ENCODE measurements at regions not wholly inside any gene's neighbourhood (a gene's known extent, or its start where the extent isn't known, plus 50 kb on each side); places are given as distances from the start of the nearest gene placed in this dataset.
A peak's percentile ranks its signal among the peaks of the same experiment; 100 is the strongest.
"Not testable (repeated sequence)": the region's sequence is repeated elsewhere in the genome, so short reads cannot be mapped to it uniquely, and the experiment has no call there.

DNA sequence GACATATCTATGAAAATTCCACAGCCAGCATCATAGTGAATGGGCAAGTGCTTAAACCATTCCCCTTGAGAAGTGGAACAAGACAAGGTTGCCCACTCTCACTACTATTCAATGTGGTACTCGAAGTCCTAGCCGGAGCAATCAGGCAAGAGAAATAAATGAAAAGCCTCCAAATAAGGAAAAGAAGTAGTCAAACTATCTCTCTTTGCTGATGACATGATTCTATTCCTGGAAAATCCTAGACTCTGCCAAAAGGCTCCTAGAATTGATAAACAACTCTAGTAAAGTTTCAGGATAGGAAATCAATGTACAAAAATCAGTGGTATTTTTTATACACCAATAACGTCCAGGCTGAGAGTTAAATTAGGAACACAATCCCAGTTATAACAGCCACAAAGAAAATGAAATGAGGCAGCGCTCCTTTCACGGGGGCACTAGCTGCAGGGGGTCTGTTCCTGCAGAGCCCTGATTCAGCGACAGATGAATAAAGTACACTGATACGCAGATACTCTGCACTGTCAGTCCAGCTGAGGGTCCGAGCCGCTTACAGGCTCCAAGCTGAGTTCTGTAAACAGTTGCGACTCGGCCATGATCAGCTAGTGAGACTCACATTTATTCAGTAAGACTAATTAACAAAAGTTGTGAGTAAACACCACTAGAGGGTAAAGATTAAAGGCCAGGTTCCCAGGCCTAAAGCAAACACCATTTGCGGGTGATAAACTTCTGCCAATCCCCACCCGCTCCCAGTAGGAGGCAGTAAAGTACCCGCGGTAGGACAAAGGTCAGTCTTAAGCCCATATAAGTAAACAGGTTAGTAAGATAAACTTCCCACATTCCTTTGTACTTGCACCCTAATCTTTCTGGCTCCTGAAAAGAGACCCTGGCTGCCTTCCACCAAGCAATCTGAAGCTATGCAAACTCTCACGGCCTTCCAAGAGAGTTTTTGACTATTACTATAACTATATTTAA lies 290.6 kb upstream of the GRID2 start:
- no peak for DNase-seq

DNA sequence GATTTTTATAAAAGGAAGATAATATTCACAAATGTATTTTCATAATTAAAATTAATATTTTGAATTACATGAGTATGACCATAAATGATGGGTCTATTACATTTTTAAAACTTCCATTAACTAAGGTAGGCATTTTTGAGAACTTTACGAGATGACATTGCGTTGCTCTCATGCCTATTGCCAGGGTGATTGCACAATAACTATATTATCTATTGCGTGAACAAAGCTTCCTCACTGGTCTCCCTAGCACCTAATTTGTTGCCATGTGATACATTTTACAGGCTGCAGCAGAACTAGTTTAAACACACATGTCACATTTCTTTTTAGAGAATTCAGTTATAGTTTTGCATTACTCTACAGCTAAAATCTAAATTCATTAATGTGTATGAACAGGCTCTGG lies 289.7 kb upstream of the GRID2 start:
- DNase-seq = no peak

DNA sequence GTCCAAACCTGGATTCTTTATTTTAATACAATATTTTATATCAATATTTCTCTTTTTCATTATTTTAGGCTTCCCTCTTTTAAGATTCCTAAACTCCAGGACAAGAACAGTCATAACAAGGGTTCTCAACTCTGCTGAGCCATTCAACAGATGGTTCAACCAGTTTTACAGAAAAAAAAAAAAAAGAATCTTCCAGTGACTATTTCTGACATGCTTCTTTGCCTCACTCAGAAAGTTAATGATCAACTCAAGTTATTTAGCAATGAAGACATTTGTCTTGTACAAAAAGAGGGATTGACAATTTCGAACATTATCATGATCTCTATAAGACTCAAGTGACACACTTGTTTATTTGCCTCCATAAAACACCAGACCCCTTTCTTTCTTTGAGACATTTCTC lies 282.6 kb upstream of the GRID2 start:
- no peak for DNase-seq

DNA sequence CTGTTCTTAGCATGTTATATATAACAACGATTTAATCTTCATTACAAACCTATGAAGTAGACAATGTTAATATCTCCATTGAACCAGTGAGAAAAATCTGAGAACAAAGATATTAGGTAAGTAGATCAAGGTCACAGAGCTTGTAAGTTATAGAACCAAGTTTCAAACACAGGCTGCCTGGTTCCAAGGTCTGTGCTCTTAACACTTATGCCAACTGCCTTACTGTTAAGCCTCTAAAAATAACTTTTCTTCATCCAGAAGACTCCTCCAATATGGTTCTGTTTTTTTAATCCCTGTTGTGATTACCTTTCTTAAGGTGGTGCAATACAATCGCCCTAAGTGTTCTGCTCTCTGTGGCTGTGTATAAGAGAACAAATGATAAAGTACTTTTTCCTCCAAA lies 282.0 kb upstream of the GRID2 start:
- no peak for DNase-seq

DNA sequence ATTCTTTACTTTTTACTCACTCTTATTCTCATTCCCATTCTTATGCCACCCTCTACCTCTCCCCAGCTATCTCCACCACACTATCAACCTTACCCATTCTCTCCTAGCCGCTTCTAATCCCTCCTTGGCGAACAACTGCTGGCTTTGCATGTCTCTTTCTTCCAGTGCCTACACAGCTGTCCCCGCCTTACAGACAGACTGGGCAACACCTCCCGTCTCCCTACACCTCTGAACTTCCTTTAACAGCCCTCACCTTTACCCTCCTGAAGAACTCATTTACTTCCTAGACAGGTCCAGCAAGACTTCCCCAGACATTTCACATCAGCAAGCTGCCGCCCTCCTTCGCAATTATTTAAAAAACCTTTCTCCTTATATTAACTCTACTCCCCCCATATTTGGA lies 274.9 kb upstream of the GRID2 start:
- not testable (repeated sequence) for DNase-seq

DNA sequence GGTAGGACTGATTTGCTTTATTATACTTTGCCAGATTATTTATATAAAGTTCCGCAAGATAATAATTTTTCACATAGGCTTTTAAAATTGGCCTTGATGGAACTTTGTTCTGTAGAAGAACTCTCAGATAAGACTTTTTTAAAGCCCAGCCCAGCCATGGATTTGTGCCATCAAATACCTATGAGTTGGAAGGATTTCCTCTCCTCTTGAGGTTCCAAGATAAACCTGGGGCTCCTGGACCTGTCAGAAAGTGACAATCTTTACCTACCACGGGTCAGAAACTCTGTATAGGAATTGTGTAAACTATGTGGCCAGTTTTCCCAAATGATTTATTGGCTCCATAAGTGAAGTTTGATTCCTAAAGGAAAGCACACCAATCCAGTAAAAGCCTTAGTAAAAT lies 271.9 kb upstream of the GRID2 start:
- no peak for DNase-seq

DNA sequence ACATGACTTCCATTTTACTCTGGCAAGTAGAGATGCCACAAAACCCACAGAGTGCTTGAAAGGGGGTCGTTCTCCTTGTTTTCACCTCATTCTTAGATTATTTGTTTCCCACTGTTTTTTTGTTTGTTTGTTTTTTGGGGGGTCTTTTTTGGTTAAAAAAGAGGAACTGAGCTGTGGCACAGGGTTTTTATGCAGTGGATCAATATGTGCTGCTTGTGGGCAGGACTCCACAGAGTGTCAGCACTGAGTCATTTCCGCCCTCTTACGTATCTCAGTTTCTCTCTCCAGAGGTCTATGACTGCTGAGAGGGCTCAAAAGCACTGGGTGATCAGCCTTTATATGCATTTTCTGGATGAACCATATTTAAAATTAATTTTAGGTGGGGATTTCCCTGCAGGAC lies 268.1 kb upstream of the GRID2 start:
- no peak for DNase-seq

DNA sequence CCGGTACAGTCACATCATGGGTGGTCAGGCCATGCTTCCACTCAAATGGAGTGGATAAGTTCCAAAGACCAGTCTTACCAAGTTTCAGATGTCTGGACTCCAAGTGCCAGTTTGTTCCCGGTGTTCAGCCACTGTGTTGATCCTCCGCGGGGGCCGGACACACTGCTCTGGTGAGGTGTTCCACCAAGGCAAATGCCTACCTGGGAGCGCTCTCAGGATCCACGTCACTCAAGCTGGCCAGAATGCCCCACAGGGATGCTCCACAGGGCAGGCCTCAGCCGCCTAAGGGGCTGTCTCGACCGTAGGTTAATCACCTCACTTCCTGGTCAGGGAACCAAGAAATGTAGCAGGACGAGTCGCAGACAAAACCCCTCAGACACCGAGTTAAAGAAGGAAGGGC lies 258.0 kb upstream of the GRID2 start:
- no peak for DNase-seq

DNA sequence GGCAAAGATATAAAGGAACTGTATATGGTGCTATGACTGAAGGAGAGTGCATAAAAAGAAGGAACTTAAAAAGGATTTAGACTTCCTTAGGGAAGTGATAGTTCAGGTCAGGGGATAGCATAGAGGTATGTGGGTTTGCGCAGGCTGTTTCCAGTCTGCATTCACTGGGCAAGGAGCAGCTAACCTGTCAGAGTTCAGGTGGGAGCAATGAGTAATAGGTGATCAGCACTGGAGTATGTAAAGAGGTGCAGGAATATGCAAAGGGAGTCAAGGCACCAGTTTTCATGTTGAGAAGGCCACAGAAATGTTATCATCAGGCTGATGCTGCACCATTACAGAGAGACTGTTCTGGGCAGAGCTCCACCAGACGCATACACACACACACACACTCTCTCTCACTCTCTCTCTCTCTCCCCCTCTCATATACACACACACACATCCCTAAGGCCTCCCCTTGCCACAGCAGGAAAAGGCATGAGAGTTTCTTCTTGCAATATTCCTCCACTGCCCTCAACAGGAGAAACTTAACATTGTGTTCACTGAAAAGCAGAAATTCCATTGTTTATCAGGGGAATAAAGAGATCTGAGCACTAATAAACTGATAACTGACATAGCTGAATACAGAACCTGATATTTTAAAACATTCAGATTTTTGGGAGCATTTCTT lies 256.4 kb upstream of the GRID2 start:
- DNase-seq = no peak

DNA sequence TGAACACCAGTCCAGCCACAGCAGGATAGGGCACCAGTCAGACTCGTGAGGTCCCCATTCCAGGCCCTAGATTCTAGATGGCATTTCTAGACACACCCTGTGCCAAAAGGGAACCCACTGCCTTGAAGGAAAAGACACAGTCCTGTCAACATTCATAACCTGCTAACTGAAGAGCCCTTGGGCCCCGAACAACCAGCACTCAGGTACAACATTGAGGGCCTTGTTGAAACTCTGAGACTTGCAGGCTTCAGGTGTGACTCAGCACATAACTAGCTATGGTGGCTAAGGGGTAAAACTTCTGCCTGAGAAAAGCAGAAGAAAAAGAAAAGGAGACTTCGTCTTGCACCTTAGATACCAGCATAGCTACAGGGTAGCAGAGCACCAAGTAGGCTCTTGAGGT lies 252.9 kb upstream of the GRID2 start:
- no peak for DNase-seq

DNA sequence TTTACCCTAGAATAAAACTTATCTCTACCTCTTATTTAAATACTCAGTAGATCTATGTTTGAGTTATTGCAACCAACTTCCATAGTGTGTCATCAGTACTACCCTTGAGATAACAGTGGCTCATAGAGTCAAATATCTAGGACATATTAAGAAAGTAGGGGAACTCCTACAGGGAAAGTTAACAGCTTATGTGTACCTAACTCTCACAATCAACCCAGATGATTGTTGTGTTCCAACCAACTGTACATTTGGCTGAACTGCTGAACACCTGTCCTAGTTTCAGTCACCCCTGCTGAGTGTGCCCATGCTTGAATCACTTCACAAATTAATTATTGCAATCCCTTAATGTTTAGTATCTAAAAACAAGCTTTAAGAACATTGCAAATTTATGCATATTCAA lies 244.2 kb upstream of the GRID2 start:
- DNase-seq = no peak

DNA sequence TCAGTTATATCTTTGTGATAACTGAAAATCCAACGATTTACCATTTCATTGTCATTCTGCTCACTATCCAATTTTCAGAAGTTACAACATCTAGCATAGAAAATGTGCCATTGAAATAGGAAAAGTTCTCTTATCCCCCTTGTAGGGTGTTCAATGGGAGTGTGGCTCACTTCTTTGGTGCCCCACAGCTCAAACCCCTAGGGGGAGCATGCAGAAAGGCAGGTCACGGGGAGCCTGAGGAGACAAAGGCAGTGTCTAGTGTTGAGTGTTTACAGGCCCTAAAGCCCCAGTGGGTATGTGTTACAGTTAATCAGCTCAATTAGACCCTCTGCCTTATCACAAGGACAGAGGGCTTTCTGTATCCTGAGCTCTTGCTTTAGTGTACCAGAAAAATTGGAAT lies 243.4 kb upstream of the GRID2 start:
- no peak for DNase-seq

DNA sequence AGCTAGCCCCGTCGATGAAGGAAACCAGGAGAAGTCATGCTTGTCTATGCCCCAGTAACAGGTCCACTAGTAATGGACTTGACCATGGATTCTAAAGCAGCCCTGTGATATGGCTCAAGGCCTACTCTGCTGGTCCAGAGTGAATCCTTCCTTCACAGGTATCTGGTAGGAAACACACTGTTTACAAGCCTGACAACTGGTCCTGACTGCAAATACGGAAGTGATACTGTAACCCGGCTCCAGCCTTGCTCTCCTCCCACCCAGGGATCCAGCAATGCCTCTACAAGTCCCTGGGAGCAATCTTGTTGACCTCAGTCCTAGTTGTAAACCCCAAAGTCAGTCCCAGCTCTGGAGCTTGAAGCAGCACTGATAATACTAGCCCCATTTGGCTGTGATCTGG lies 239.2 kb upstream of the GRID2 start:
- DNase-seq = no peak

DNA sequence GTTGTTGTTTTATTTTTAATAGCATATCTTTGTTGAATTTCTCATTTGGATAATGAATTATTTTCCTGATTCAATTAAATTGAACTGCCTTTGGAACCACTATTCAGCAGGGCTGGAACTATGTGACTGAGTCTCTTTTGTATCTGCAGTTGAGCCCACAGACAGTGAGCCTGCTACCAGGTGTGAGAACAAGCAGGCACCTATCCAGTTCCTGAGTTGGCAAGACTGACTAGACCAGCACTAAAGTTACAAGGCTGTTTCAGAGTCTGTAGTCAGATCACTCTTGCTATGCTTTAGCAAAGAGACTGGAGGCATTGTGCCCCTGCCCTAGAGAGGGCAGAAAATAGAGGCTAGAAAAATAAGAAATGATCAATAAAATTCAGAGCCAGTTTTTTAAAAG lies 237.3 kb upstream of the GRID2 start:
- DNase-seq = no peak

DNA sequence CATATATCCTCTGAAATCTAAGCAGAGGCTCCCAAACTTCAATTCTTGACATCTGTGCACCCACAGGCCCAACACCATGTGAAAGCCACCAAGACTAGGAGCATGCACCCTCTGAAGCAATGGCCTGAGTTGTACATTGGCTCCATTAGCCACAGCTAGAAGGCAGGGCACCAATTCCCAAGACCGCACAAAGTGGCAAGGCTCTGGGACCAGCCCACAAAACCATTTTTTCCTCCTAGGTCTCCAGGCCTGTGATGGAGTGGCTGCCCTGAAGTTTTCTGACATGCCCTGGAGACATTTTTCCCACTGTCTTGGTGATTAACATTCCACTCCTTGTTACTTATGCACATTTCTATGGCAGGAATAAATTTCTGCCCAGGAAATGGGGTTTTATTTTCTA lies 232.2 kb upstream of the GRID2 start:
- no peak for DNase-seq

DNA sequence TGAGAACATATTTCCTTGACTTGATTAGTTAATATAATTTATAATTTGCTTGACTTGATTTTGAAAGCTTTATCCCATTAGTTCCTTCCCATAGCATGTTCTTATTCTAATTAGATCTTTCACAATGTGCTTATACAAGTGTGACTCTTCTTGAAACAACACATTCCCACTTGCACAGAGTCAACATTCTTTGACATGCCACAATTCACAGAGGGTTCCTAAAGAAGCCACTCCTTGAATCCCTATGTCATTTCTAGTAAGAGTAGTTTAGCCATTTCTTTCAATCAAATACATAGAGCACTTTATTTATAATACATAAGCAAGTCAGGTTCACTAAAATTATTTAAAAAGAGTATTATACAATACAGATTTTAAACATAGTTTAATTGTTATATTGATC lies 228.9 kb upstream of the GRID2 start:
- DNase-seq = no peak

DNA sequence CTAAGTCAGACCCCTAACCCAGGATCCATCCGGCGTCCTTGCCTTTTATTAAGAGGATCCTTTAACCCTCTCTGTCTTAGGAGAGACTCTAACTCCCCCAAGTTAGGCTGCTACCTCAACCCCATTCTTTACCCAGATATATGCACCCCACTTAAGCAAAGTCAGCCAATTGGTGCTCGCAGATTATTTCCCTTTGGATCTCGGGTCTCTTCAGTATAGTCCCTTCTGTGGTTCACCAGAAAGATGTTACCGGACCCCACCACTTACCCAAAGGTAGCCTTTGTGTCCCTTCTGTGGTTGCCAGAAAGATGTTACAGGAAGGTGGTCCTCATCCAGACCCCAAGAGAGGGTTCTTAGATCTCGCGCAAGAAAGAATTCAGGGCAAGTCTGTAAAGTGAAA lies 212.9 kb upstream of the GRID2 start:
- no peak for DNase-seq

DNA sequence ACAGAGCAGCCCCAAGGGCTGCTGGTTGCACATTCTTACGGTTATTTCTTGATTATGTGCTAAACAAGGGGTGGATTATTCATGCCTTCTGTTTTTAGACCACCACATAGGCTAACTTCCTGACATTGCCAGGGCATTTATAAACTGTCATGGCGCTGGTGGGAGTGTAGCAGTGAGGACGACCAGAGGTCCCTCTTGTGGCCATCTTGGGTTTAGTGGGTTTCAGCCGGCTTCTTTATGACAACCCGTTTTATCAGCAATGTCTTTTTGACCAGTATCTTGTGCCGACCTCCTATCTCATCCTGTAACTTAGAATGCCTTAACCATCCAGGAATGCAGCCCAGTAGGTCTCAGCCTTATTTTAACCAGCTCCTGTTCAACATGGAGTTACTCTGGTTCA lies 212.4 kb upstream of the GRID2 start:
- no peak for DNase-seq

DNA sequence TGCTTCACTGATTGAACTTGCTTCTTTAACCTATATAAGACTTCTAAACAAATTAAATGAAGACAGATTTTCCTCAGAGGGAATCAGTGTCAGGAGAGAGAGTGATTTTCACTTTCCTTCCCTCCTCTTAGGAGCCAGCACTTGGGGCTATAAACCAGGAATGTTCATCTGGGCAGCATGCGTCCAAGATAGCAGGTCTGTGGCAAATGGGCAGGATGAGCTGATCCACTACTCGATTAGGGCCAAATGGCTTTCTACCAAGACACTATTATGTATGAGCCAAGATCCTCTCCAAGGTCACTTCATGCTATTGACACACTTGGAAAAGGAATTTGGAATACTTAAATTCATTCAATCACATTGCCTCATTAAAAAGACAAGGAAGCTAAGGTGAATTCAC lies 203.9 kb upstream of the GRID2 start:
- DNase-seq = no peak

DNA sequence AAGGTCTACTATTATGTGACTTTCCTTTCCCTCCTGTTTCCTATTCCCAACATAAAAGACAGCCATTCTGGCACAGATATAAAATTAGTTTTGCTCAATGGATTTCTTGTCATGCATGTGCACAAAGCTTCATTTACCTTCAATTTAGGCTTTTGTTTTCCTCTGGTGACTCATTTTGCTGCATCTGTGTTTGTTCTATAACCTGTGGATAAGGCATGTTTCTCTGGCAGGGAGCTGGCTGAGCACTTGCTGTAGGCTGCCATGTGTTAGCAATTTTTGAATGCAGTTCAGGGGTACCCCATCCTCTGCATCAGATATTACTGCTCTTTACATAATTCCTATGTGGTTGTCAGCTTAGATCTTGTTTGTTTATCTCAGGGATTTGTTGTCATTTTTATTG lies 202.8 kb upstream of the GRID2 start:
- no peak for DNase-seq

DNA sequence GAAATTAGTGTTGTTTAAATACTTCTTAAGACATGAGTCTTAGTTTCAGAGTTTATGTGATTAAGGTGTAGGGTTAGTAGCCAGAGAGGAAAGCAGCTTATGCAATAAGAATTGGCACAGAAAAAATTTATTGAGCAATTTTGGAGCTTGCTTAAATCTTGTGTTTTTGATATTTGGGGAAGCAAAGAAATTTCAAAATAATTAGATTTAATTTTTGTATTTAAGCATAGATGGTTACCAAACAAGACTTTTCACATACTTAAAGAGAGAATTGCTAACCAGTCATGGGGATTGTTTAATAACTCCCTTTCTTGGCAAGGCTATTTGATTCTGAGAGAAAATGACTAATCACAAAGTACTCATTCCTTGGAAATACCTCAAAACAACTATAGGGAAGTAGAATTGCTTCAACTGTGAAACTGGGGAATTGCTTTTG lies 202.0 kb upstream of the GRID2 start:
- DNase-seq = peak; percentile 7 to 68 (median 22)

DNA sequence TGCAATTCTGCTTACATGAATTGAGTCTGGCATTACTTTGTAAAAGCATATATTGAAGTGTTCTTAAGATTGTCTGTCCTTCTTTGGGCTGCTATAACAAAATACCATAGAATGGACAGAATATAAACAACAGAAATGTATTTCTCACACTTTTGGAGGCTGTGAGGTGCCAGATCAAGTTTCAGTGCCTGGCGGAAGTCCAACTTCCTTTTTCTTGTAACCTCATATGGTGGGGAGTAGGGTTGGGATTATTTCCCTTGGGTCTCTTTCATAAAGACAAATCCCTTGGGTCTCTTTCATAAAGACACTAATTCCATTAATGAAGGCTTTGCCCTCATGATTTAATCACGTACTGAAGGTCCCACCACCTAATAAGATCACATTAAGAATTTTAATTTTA lies 199.3 kb upstream of the GRID2 start:
- peak in 3 of 4 experiments; percentile 25 to 44 (median 35) for DNase-seq

DNA sequence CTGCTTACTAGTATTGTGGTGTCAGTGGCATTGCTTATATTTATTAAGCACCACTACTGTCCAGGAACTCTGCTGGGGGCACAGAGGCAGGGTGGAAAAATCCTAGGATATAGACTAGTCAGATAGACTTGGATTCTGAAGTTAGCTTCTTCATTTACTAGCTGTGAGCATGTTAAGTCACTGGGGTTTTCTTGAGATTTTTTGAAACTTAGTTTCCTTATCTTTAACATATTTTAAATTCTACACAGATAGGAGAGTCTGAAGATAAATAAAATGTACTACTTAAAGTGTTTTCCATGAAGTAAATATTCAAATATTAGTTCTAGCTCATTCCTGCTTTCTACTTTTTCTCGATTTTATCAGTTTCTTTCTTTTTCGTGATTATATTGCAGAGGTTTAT lies 196.9 kb upstream of the GRID2 start:
- DNase-seq = no peak

DNA sequence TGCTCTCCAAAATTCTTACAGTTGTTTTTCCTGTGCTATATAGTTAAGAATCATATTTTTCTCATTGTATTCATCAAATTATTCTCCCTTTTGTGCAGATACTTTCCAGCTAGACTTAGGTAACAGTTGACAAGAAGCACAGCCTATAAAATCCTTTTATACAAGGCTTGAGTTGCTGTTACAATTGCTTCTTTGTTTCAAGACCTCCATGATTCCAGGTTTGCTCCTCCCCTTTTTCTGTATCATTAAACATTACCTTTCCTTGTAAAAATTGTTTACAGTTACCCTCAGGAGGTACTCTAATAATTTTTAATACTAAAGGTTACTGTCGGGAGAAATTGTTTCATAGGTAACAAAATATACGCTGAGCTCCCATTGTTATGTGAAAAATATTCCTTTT lies 192.3 kb upstream of the GRID2 start:
- DNase-seq = no peak
